NCI-H446 treated with DMSO at 0.1 percent for 48 hours (cell line): ENCODE measurements at regions not wholly inside any gene's neighbourhood (a gene's known extent, or its start where the extent isn't known, plus 50 kb on each side); places are given as distances from the start of the nearest gene placed in this dataset.

Experiments
- DNase-seq: peaks from one replicate; lab custom pipeline; 2025; lab: John Stamatoyannopoulos, UW

DNA sequence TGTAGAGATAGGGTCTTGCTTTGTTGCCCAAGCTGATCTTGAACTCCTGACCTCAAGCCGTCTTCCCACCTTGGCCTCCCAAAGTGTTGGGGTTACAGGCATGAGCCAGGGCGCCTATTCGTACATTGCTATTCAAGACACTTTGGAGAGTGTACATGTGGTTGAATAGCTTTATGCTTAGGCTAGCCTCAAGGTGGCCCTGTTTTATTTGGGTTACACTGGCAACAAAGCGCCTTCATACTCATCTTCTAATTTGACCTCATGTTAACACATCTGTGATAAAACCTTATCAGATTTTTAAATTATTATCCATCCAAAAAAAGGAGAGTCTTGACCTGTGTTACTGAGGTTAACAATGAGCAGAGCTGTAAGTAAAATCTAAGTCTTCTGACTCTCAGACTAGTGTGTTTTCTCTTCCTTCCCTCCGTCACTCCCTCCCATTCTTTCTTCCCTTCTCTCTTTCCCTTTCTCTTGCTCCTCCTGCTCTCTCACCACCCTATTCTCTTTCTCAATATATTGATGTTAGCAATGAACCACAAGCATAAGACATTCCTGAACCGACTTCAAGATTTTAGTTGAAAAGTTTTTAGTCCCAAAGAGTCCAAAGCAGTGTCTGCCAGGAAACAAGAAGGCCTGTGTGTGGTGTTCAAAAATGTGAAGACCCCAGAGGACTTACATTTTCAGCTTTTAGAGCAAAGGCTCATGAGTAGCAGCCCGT is 603.7 kb upstream of the CFAP20DC start:
- DNase-seq = no peak

- DNase-seq = no peak
These were observed 594.9 kb upstream of the CFAP20DC start for GRCh38 chr3:59644479-59645402.

DNA sequence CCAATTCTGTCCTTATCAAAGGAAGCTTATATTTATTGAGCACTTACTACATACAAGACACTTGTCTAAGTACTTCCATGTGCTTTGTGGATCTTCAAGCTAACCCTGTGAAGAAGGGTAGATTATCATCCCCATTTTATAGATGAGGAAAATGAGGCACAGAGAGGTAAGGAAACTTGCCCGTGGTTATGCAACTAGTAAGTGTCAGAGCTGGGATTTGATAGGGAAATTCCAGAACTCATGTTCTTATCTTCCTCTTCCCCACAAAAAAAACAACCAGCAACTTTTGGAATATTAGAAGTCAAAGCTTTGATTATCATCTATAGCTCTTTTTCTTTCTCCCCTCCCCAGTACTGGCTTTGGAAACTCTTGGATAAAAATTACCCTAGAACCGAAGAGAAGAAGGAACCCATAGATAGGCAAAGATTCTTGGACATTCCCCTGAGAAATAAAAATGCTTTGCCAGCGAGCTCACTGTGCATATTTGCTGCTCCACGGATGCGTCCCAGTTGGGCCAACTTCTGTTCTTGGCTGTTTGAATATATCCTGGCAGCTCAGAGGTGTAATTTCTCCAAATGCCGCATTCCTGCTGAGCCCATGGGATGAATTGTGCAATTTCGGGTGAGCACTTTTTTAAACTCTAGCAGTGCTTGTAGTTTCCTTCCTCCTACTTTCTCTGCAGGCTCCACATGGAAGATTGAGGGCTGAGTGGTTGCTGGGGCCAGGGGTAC is 591.5 kb upstream of the CFAP20DC start:
- peak; percentile 20 for DNase-seq

- DNase-seq = no peak
These were observed 583.1 kb upstream of the CFAP20DC start for GRCh38 chr3:59632760-59633573.

DNA sequence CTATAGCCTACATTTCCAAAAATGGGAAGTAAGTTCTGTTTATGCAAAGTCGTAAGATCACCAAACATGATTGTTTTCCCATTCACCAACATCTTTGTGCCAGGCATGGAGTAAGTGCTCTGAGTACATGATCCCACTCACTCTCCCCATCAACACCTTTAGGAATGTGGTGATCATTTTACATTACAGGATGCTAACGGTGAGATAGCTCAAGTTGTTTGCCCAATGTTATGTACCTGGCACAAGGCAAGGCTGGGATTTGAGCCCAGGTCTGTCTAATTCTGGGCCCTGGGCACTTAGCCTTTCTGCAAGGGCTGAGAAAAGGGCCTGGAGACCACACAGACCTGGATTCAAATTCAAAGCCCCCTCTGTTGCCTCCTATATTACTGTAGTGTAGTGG is 581.7 kb upstream of the CFAP20DC start:
- no peak for DNase-seq

- no peak for DNase-seq
These were observed 571.2 kb upstream of the CFAP20DC start for GRCh38 chr3:59621037-59621436.

DNA sequence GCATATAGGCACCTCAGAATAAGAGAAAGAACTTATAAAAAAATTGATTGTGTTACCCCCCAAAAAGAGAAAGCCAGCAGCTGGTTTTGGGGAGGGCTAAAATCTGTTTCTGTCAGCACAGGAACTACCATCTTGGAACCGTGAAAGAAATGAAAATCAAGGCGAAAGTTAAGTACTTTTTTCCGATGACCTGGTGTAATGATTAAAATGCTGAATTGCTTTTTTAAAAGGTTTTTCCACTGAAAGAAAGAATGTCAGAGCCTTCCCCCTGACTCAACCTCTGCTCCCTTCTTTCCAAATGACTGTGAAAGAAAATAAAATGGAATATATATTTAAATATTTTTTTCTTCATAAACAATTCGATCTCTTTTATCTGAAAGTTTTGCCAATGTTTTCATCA is 570.5 kb upstream of the CFAP20DC start:
- no peak for DNase-seq

DNA sequence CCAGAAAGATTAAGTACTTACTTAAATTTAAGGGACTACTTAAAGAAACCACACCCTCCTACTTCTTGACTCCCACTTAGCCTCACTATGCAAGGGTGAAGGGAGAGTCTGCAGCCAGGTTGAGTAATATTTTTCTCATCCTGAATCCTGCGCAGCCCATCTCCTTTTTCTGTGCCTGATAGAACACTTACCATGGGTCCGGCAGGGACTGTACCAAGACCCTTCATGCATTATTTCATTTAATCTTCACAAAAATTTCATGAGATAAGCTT is 562.6 kb upstream of the CFAP20DC start:
- no peak for DNase-seq

DNA sequence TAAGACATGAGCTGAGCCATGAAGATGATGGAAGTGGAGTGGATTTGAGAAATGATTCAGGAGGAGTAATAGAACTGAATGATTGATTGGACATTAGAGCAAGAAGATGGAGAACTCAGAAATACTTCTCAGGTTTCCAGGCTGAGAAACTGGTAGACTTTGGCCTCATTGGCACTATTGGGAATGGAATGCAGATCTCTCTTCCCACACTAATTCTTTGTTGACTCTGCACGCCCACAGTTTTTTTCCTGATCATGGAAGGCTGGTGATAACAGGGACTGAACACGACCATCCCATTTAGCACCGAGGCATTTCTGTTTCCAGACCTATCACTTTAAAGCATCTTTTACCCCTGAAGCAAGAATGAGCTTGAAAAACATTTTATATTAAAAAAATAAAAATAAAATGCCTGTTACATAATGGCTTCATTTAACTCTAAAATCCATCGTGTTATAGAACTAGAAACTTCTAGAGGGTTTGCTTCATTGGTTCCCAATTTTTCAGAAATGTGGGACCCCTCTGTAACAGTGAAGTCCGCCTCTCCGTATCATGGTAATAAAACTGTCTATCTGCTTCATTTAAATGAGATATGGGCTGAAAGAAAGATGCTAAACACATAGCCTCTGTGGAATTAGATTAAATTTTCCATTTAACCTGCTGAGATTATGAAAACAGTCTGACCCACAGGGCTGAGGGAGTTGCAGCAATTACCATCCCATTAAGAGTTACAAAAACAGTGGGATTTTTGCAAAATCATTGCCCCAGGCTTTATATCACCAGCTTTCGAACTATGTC is 562.0 kb upstream of the CFAP20DC start:
- DNase-seq = no peak

- peak; percentile 80 for DNase-seq
These were observed 560.0 kb upstream of the CFAP20DC start for GRCh38 chr3:59609657-59610348.

DNA sequence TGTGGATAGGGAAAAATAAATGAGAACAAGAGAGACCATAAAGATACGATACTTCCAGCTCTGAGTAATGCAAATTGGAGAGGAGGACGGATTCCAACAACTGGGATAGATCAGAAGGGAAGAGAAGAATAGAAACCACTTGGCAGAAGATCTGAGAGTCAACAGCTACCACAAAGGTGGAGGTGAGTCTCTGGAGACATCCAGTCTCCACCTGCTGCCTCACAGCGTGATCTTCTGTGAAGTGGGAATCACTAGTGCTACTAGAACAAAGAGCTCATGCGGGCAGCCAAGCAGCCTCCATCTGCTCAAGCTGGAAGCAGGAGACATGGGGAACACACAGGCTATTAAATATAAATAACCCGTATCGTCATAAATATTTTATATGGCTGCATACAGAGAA is 558.5 kb upstream of the CFAP20DC start:
- peak; percentile 32 for DNase-seq

DNA sequence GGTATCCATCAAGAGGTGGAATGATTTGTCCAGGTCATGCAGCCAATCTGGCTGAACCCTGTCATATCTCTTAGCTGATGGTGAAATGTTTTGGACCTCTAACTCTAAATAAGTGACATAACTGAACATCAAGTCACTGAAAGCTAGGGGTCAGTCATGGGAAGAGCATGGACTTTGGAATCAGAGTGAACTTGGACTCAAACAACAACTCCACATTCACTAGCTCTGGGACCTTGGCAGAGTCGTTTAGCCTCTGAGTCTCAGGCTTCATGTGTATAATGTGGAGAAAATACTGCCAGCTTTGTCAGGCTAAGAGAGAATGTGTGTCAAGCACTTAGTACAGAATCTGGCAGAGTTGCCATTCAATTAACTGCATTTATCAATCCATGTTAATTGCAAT is 557.8 kb upstream of the CFAP20DC start:
- DNase-seq = peak; percentile 29

DNA sequence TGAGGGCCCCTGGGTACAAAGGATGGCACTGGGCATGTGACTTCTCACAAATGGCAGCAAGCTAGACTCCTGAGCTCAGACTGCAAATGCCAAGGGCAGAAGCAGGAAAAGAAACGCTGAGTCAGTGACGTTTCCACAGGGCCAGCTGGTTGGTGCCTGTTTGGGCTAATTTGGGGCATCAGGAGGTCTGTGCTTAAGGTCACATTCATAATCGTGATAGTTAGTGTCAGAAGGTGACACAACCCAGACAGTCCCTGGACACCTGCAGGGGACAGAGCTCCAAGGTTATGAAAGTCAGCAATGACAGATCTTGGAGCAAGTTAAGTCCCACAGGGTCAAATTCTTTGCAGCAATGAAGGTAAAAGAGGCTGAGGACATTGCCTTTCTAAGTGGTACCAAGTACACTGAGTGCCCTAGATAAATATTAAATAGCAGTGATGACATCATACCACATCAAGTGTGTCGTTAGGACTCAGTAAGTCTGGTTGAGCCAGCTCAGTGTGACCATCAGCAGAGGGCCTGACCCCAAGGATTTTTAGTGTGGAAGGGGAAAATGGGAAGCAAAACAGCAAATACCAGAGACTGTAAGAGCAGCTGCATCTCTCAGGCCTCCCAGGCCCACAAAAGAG is 556.9 kb upstream of the CFAP20DC start:
- no peak for DNase-seq

DNA sequence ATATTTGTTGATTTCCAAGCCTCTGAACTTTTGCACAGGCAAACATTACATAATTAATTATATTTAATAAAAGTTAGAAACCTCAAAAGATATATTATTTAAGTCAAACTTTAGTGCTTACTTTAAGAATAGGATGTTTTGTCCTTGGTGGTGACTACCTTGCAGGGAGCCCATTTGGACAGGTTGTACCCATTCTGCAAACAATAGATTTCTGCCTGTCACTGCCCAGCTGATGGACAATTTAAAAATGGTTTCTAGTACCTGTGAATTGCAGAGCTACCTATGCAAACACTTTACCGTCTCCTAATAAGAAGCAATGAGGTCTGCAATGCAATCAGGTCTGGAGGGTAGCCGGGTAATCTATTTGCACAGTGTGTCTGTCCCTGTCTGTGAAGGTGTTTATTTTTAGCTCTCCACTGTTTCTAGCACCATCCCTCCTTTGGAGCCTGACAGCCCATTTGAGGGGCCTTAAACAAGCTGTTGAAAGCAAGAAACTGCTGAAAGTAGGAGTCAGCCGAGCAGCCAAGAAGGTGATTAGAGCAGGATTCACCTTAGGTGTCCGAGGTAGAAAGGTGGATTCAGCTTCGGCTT is 556.2 kb upstream of the CFAP20DC start:
- no peak for DNase-seq

DNA sequence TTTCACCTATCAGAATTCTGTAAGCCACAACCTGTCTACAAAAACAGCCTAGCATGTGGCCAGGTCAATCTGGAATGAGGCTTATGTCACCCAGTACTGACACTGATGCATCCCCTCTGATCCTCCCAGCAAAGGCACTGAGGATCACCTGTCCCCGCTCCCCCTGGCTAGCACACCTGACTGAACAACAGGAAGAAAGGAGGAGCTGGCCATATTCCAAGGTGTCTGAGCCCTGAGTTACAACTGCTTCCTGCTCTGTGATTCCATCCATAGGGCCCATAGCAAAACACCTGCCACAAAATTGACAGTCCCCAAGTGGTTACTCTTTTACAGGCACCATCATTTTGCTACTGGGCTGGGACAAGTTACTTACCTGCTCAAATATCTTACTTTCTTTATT is 555.5 kb upstream of the CFAP20DC start:
- no peak for DNase-seq

DNA sequence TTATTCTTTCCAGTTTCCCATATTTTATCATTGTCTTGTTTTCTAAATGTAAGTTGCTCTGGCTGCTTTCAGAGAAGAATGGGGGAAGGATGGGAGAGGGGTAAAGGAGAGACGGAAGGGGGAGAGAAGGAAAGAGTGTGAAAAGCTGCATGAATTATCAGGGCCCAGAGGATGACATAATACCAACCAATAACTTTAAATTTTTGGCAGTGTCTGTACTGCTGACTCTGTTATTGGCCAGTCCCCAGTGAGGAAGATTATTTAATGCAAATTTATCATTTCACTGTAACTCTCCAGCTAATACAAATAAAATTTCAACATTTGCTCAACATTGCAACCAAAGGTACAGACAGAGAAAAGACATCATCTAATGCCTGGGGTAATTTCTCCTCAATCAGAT is 551.7 kb upstream of the CFAP20DC start:
- DNase-seq = no peak

- DNase-seq = no peak
These were observed 550.8 kb upstream of the CFAP20DC start for GRCh38 chr3:59600631-59601030.

DNA sequence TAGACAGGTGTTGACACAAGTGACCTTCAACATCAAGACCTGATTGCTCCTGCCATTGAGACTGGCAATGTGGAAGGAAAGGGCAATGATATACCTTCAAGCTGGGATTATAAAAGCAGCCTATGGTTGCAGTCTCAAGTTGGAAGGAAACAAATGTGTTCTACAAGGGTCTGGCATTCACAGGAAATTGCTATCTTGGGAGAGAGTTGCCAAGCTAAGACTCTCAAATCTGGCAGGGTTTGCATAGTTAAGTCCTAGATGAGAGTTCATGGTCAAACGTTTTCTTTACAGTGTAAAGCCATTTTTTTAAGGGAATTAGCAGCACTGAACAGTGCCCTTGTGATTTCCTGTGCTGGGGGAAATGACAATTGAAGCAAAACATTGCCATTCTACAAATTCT is 546.9 kb upstream of the CFAP20DC start:
- DNase-seq = no peak

- DNase-seq = no peak
These were observed 546.0 kb upstream of the CFAP20DC start for GRCh38 chr3:59595830-59596229.

- no peak for DNase-seq
These were observed 543.6 kb upstream of the CFAP20DC start for GRCh38 chr3:59593380-59593779.
